SK-N-SH (cell line): ENCODE measurements at regions not wholly inside any gene's neighbourhood (a gene's known extent, or its start where the extent isn't known, plus 50 kb on each side); places are given as distances from the start of the nearest gene placed in this dataset.

Experiments
- CTCF ChIA-PET: fragments of 300-600, 350-600 bp; formaldehyde crosslinking; extraction: SDS; loops from one replicate; lab custom pipeline; 2021; lab: Yijun Ruan, JAX
- POLR2A ChIA-PET: fragments of 350-600 bp; sonication (Branson Sonifier 250); formaldehyde crosslinking; extraction: SDS; loops from one replicate; lab custom pipeline; 2020; ENCODE audit warnings: antibody characterized with exemption, inconsistent platforms; lab: Yijun Ruan, JAX
- DNase-seq: peaks from one replicate; pipeline ENCODE4 v3.0.0; 2012
- H2AFZ ChIP-seq: fragments of 200-600 bp; sonication (generic); 2 replicates; pipeline ENCODE4 v1.8.1; 2016; ENCODE audit warnings: antibody characterized with exemption, mild to moderate bottlenecking, low read depth
- H3F3A ChIP-seq: fragments of 200-600 bp; sonication (generic); replicated peaks from 2 replicates; pipeline ENCODE3; 2016; ENCODE audit warnings: antibody characterized with exemption, mild to moderate bottlenecking; ENCODE audit not compliant: insufficient read depth
- H3K27ac ChIP-seq, 2 experiments: fragments of 200-500 bp in 1 of 2; fragments of 200-600 bp in 1 of 2; sonication (Bioruptor generic) in 1 of 2; sonication (generic), shearing (Covaris generic) in 1 of 2; 2 replicates each; pipeline versions ENCODE4 v1.5.1 to v1.6.1; 2014 to 2016; ENCODE audit warnings: low read depth in 2 of 2, inconsistent platforms in 1 of 2, low read length in 1 of 2, mild to moderate bottlenecking in 1 of 2, mixed read lengths in 1 of 2
- H3K27me3 ChIP-seq: fragments of 200-600 bp; sonication (generic), shearing (Covaris generic); 2 replicates; pipeline ENCODE4 v1.6.1; 2016; ENCODE audit warnings: mixed run types; ENCODE audit not compliant: insufficient read depth
- H3K36me3 ChIP-seq, 2 experiments: fragments of 200-500 bp in 1 of 2; fragments of 200-600 bp in 1 of 2; sonication (Bioruptor generic) in 1 of 2; sonication (generic) in 1 of 2; replicated peaks in 1 of 2; 2 replicates each; pipeline versions ENCODE3 to v1.5.1; 2014 to 2016; ENCODE audit warnings: low read length in 1 of 2, mild to moderate bottlenecking in 1 of 2; ENCODE audit not compliant: insufficient read depth in 2 of 2, control insufficient read depth in 1 of 2
- H3K4me1 ChIP-seq, 2 experiments: fragments of 200-500 bp in 1 of 2; fragments of 200-600 bp in 1 of 2; sonication (Bioruptor generic) in 1 of 2; sonication (generic), shearing (Covaris generic) in 1 of 2; 2 replicates each; pipeline versions ENCODE4 v1.5.1 to v1.6.1; 2014 to 2016; ENCODE audit warnings: low read depth in 1 of 2, low read length in 1 of 2, mixed run types in 1 of 2; ENCODE audit not compliant: insufficient read depth in 2 of 2, control insufficient read depth in 1 of 2
- H3K4me2 ChIP-seq: fragments of 200-600 bp; sonication (generic), shearing (Covaris generic); 2 replicates; pipeline ENCODE4 v1.6.1; 2017; ENCODE audit warnings: mixed run types
- H3K4me3 ChIP-seq, 2 experiments: fragments of 200-500 bp in 1 of 2; fragments of 200-600 bp in 1 of 2; sonication (Bioruptor generic) in 1 of 2; sonication (generic), shearing (Covaris generic) in 1 of 2; 2 replicates each; pipeline versions ENCODE4 v1.5.1 to v1.8.1; 2014 to 2016; ENCODE audit warnings: low read depth in 2 of 2, inconsistent platforms in 1 of 2, low read length in 1 of 2, mild to moderate bottlenecking in 1 of 2, mixed read lengths in 1 of 2, moderate library complexity in 1 of 2
- H3K79me2 ChIP-seq: fragments of 200-600 bp; sonication (generic); 2 replicates; pipeline ENCODE4 v1.8.1; 2017; ENCODE audit warnings: mild to moderate bottlenecking; ENCODE audit not compliant: insufficient read depth
- H3K9ac ChIP-seq: fragments of 200-600 bp; sonication (generic); 2 replicates; pipeline ENCODE4 v1.6.1; 2017; ENCODE audit warnings: mixed run types
- H3K9me2 ChIP-seq: fragments of 200-600 bp; sonication (generic); 2 replicates; pipeline ENCODE4 v1.6.1; 2017; ENCODE audit warnings: mixed run types
- H3K9me3 ChIP-seq: fragments of 200-600 bp; sonication (generic); 2 replicates; pipeline ENCODE4 v1.6.1; 2017; ENCODE audit warnings: mixed run types, mild to moderate bottlenecking, moderate library complexity
- H4K20me1 ChIP-seq: fragments of 200-600 bp; sonication (generic); 2 replicates; pipeline ENCODE4 v1.6.1; 2017; ENCODE audit warnings: mild to moderate bottlenecking, mixed run types; ENCODE audit not compliant: insufficient read depth
- EZH2phosphoT487 ChIP-seq: fragments of 200-600 bp; sonication (generic); IDR thresholded peaks from 2 replicates; pipeline ENCODE4 v1.6.1; 2017; ENCODE audit warnings: low read depth, mixed run types, mild to moderate bottlenecking, antibody characterized with exemption, moderate library complexity, borderline replicate concordance
- FOXJ3 ChIP-seq: sonication (generic); formaldehyde crosslinking; IDR thresholded peaks from 2 replicates; pipeline ENCODE4 v1.5.1; 2020; ENCODE audit warnings: mild to moderate bottlenecking, missing genetic modification reagents
- JUND ChIP-seq: IDR thresholded peaks from 2 replicates; pipeline ENCODE4 v1.4.0; 2012
- MXI1 ChIP-seq: IDR thresholded peaks from 2 replicates; pipeline ENCODE4 v1.6.1; 2012; ENCODE audit warnings: mild to moderate bottlenecking, low read depth, low read length, improper control_type of control experiment
- NFIC ChIP-seq: IDR thresholded peaks from 2 replicates; pipeline ENCODE4 v1.4.0; 2012; ENCODE audit warnings: borderline replicate concordance
- NRF1 ChIP-seq: IDR thresholded peaks from 2 replicates; pipeline ENCODE4 v1.6.1; 2012; ENCODE audit warnings: low read depth, mild to moderate bottlenecking, low read length
- POLR2AphosphoS5 ChIP-seq: IDR thresholded peaks from 2 replicates; pipeline ENCODE4 v1.6.1; 2012; ENCODE audit warnings: low read depth, low read length
- RAD21 ChIP-seq: IDR thresholded peaks from 2 replicates; pipeline ENCODE4 v1.6.1; 2012; ENCODE audit warnings: mild to moderate bottlenecking, low read length
- REST ChIP-seq: IDR thresholded peaks from 2 replicates; pipeline ENCODE4 v1.6.1; 2012; ENCODE audit warnings: mild to moderate bottlenecking, low read depth, low read length, moderate library complexity
- RFX5 ChIP-seq: IDR thresholded peaks from 2 replicates; pipeline ENCODE4 v1.6.1; 2012; ENCODE audit warnings: mild to moderate bottlenecking, improper control_type of control experiment, low read length
- SIN3A ChIP-seq: IDR thresholded peaks from 2 replicates; pipeline ENCODE4 v1.6.1; 2012; ENCODE audit warnings: low read depth, mild to moderate bottlenecking, low read length, moderate library complexity, borderline replicate concordance
- SMC3 ChIP-seq: IDR thresholded peaks from 2 replicates; pipeline ENCODE4 v1.6.1; 2012; ENCODE audit warnings: low read depth, low read length, improper control_type of control experiment
- TAF1 ChIP-seq: IDR thresholded peaks from 2 replicates; pipeline ENCODE4 v1.6.1; 2012; ENCODE audit warnings: low read depth, mild to moderate bottlenecking, low read length, moderate library complexity, borderline replicate concordance
- TCF12 ChIP-seq: IDR thresholded peaks from 2 replicates; pipeline ENCODE4 v1.4.0; 2012
- YY1 ChIP-seq: IDR thresholded peaks from 2 replicates; pipeline ENCODE4 v1.4.0; 2012; ENCODE audit warnings: low read depth, mild to moderate bottlenecking
- WGBS: methylation state at CpG from one replicate; pipeline ENCODE4 v1.1.6; 2017; ENCODE audit warnings: low lambda C conversion rate; 5-methylcytosine and 5-hydroxymethylcytosine counted together
- TF ChIP-seq, protein P1 (sequence below): fragments of 150-350 bp; IDR thresholded peaks from 2 replicates; pipeline ENCODE4 v1.6.1; 2016; ENCODE audit warnings: mild to moderate bottlenecking, low read depth, low read length
- TF ChIP-seq, protein P2 (sequence below): fragments of 150-350 bp; IDR thresholded peaks from 2 replicates; pipeline ENCODE4 v1.6.1; 2017; ENCODE audit warnings: antibody characterized with exemption, low read length, low read depth, borderline replicate concordance

- Histone ChIP-seq H3K4me1 (peaks cover 0 to 4% of the 10 kb centered on the region in 2 experiments; a peak in 1 of 4 replicates), H3K27ac (no peak overlapping the region), H3K4me3 (no peak overlapping the region), H3K9me3 (no peaks in the 10 kb centered on the region), H3K9me2 (no peaks in the 10 kb centered on the region), H3F3A (no peaks in the 10 kb centered on the region), H2AFZ (no peak overlapping the region), H3K9ac (no peak overlapping the region), H3K27me3 (no peaks in the 10 kb centered on the region), H4K20me1 (no peaks in the 10 kb centered on the region), H3K4me2 (no peak overlapping the region), H3K79me2 (no peaks in the 10 kb centered on the region), H3K36me3 (no peaks in the 10 kb centered on the region)
- WGBS = 54% methylated on average over 11 of the region's 11 CpGs
- no peak for TF ChIP-seq YY1
- TF ChIP-seq SIN3A = no peak
- no peak for TF ChIP-seq NRF1
- TF ChIP-seq RAD21 = no peak
- no peak for TF ChIP-seq FOXJ3 (CRISPR knock-in tag)
- no peak for TF ChIP-seq RFX5
- TF ChIP-seq EZH2phosphoT487 = no peak
- no peak for TF ChIP-seq POLR2AphosphoS5
- no peak for TF ChIP-seq NFIC
- no peak for TF ChIP-seq MXI1
- TF ChIP-seq REST = no peak
- TF ChIP-seq, protein P1, sequence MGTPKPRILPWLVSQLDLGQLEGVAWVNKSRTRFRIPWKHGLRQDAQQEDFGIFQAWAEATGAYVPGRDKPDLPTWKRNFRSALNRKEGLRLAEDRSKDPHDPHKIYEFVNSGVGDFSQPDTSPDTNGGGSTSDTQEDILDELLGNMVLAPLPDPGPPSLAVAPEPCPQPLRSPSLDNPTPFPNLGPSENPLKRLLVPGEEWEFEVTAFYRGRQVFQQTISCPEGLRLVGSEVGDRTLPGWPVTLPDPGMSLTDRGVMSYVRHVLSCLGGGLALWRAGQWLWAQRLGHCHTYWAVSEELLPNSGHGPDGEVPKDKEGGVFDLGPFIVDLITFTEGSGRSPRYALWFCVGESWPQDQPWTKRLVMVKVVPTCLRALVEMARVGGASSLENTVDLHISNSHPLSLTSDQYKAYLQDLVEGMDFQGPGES = no peak
- no peak for TF ChIP-seq TCF12
- no peak for TF ChIP-seq SMC3
- TF ChIP-seq TAF1 = no peak
- no peak for TF ChIP-seq JUND
- TF ChIP-seq, protein P2, sequence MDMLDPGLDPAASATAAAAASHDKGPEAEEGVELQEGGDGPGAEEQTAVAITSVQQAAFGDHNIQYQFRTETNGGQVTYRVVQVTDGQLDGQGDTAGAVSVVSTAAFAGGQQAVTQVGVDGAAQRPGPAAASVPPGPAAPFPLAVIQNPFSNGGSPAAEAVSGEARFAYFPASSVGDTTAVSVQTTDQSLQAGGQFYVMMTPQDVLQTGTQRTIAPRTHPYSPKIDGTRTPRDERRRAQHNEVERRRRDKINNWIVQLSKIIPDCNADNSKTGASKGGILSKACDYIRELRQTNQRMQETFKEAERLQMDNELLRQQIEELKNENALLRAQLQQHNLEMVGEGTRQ = no peak
- CTCF ChIA-PET = interaction anchor here (0.6 kb wide), 1 partner anchor 20 kb away, joined by 3 read pairs; no protein-coding TSS in a partner anchor
- DNase-seq = no peak
- POLR2A ChIA-PET = no interaction called here
These were observed 145.8 kb downstream of the TENT4A start for GRCh38 chr5:6859023-6859422.
